ENCODE measurements at regions not wholly inside any gene's neighbourhood (a gene's known extent, or its start where the extent isn't known, plus 50 kb on each side); places are given as distances from the start of the nearest gene placed in this dataset.
"Not testable (repeated sequence)": the region's sequence is repeated elsewhere in the genome, so short reads cannot be mapped to it uniquely, and the experiment has no call there.

DNA sequence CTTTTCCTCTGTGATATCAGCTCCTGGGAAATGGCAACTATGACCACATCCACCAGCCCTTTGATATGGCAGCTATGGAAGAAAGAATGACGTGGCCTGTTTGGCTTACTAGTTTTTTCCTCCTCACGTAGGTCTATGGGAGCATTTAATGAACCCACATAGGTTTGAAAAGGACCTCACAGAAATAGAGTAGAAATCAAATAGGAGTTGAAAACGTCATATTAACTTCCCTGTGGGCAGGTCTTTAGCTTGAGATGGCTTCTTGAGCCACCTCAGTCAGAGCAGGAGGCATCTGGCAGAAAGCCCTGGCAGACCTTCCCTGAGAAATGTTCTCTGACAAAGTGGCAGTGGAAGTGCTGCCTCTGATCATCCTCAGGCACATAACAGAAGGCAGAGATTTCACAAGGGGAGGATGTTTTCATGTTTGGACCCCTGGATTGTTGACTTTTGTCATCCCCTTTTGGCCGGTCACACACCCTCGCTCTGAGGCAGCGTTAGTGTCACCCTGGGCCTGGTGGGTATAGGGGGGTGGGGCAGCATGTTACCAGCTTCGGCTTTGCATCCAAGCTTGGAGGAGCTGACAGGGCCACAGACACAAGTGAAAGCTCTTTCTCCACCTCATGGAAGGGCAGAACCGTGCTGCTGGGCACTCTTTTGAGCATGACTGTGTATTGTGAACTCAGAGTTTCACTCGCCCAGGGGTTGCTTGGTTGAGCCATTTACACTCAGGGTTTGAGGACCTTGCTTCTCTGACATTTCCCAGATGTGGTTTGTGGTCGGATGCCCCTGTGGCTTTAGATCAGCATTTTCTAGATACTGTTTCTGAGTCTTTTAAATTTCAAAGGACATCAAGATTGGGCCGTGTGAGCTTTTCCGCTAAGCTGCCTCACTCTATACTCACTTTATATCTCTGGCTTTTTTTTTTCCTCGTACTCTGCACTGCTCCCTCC, 184.2 kb downstream of the STK31 start:
- no peak for ATAC-seq
- no peak overlapping the region for H3K4me3 ChIP-seq
- WGBS, 3 donors: 55 to 67% (median 62%) methylated on average over 13 of the region's 13 CpGs
- TF ChIP-seq, protein P1, sequence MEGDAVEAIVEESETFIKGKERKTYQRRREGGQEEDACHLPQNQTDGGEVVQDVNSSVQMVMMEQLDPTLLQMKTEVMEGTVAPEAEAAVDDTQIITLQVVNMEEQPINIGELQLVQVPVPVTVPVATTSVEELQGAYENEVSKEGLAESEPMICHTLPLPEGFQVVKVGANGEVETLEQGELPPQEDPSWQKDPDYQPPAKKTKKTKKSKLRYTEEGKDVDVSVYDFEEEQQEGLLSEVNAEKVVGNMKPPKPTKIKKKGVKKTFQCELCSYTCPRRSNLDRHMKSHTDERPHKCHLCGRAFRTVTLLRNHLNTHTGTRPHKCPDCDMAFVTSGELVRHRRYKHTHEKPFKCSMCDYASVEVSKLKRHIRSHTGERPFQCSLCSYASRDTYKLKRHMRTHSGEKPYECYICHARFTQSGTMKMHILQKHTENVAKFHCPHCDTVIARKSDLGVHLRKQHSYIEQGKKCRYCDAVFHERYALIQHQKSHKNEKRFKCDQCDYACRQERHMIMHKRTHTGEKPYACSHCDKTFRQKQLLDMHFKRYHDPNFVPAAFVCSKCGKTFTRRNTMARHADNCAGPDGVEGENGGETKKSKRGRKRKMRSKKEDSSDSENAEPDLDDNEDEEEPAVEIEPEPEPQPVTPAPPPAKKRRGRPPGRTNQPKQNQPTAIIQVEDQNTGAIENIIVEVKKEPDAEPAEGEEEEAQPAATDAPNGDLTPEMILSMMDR (IDR thresholded peaks at IDR 0.05): no peak
- intact Hi-C loops (cut with DNase I): no loop called here
- H3K4me1 ChIP-seq: no peaks in the 10 kb centered on the region
- DNase-seq: no peak
- no peaks in the 10 kb centered on the region for H3K9me3 ChIP-seq
- H3K36me3 ChIP-seq (ENCODE audit: insufficient read depth in 1 of 2, low read depth in 1 of 2): no peaks in the 10 kb centered on the region
- no peaks in the 10 kb centered on the region for H3K27me3 ChIP-seq (ENCODE audit: insufficient read depth in 3 of 3, low read length in 2 of 3)
- H3K27ac ChIP-seq: no peak overlapping the region

GRCh38 chr7:23894892-23895569, 185.0 kb downstream of the STK31 start:
- no peak for ATAC-seq
- WGBS, 3 donors: 40 to 67% (median 53%) methylated on average over 4 of the region's 4 CpGs
- intact Hi-C loops (cut with DNase I): no loop called here
- no peaks in the 10 kb centered on the region for H3K4me1 ChIP-seq
- TF ChIP-seq, protein P1 (IDR thresholded peaks at IDR 0.05): no peak
- DNase-seq: no peak
- H3K27me3 ChIP-seq (ENCODE audit: insufficient read depth in 3 of 3, low read length in 2 of 3): no peaks in the 10 kb centered on the region
- H3K9me3 ChIP-seq: no peaks in the 10 kb centered on the region
- no peaks in the 10 kb centered on the region for H3K36me3 ChIP-seq (ENCODE audit: insufficient read depth in 1 of 2, low read depth in 1 of 2)
- no peak overlapping the region for H3K4me3 ChIP-seq
- H3K27ac ChIP-seq: no peak overlapping the region

DNA sequence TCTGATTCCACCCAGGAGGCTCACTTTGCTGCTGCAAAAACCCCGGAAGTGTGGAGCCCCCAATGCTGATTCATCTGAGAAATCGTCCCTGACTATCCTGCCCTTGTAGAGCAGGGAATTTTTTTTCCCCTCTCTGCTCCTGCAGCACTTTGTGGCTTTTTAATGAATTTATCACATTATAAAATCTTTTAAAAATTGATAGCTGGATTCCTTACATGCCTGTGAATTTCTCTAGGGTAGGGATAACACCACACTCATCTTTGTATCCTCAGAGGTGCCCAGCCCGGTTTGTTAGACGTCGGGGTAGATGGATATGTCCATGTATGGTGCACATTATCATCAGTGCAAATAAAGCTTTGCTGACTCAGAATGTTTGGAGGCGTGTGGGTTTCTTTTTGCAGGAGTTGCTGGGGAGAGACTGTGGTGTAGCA, 185.7 kb downstream of the STK31 start:
- Histone ChIP-seq H3K27me3 (ENCODE audit: insufficient read depth in 3 of 3, low read length in 2 of 3) (no peaks in the 10 kb centered on the region), H3K4me1 (no peaks in the 10 kb centered on the region), H3K36me3 (ENCODE audit: insufficient read depth in 1 of 2, low read depth in 1 of 2) (no peaks in the 10 kb centered on the region), H3K9me3 (no peaks in the 10 kb centered on the region), H3K4me3 (no peak overlapping the region), H3K27ac (no peak overlapping the region)
- 30 to 41% (median 31%) methylated on average over 6 of the region's 6 CpGs for WGBS, 3 donors
- ATAC-seq (no peak), DNase-seq (no peak)
- TF ChIP-seq, protein P1 (IDR thresholded peaks at IDR 0.05): no peak
- intact Hi-C loops (cut with DNase I): no loop called here

- Histone ChIP-seq H3K27ac (no peak overlapping the region), H3K4me1 (no peaks in the 10 kb centered on the region), H3K4me3 (no peak overlapping the region), H3K36me3 (ENCODE audit: insufficient read depth in 1 of 2, low read depth in 1 of 2) (no peaks in the 10 kb centered on the region), H3K27me3 (ENCODE audit: insufficient read depth in 3 of 3, low read length in 2 of 3) (no peaks in the 10 kb centered on the region), H3K9me3 (no peaks in the 10 kb centered on the region)
- ATAC-seq (no peak), DNase-seq (no peak)
- TF ChIP-seq, protein P1 (IDR thresholded peaks at IDR 0.05): no peak
- intact Hi-C loops (cut with DNase I): no loop called here
Measured at GRCh38 chr7:23898619-23899018, 188.6 kb downstream of the STK31 start.

DNA sequence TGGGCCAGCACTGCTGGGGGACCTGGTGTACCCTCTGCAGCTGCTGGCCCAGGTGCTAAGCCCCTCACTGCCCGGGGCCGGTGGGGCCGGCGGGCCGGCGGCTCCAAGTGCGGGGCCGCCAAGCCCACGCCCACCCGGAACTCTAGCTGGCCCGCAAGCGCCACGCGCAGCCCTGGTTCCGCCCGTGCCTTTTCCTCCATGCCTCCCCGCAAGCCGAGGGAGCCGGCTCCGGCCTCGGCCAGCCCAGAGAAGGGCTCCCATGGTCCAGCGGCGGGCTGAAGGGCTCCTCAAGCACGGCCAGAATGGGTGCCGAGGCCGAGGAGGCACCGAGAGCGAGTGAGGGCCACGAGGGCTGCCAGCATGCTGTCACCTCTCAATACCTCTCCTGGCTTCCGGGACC, 194.9 kb downstream of the STK31 start:
- H3K27ac ChIP-seq; H3K9me3 ChIP-seq; intact Hi-C loops (cut with DNase I); H3K36me3 ChIP-seq (ENCODE audit: insufficient read depth in 1 of 2, low read depth in 1 of 2); H3K4me1 ChIP-seq; ATAC-seq; H3K4me3 ChIP-seq; H3K27me3 ChIP-seq (ENCODE audit: insufficient read depth in 3 of 3, low read length in 2 of 3); DNase-seq: not testable (repeated sequence)
- WGBS, 3 donors: 93 to 95% (median 95%) methylated on average over 16 to 30 of the region's 30 CpGs

Data from psoas muscle (tissue), 7 donors.